PC-3 (cell line): ENCODE measurements at regions not wholly inside any gene's neighbourhood (a gene's known extent, or its start where the extent isn't known, plus 50 kb on each side); places are given as distances from the start of the nearest gene placed in this dataset.

Source experiments
- CTCF ChIP-seq: fragments of 300-600 bp; sonication (generic); conservative IDR thresholded peaks from 2 replicates; pipeline ENCODE4 v1.5.1; 2017; ENCODE audit warnings: antibody characterized with exemption, low read depth, mild to moderate bottlenecking, low read length
- EZH2 ChIP-seq: fragments of 300-600 bp; sonication (generic); IDR thresholded peaks from one replicate; pipeline ENCODE4 v1.6.1; 2017; ENCODE audit warnings: antibody characterized with exemption, mild to moderate bottlenecking, low read length; ENCODE audit not compliant: unreplicated experiment
- EZH2phosphoT487 ChIP-seq: fragments of 300-600 bp; sonication (generic); IDR thresholded peaks from 2 replicates; pipeline ENCODE4 v1.6.1; 2018; ENCODE audit warnings: mild to moderate bottlenecking, antibody characterized with exemption, low read length, borderline replicate concordance

GRCh38 chr5:163024936-163025335 lies 412.5 kb upstream of the CCNG1 start:
- TF ChIP-seq CTCF (no peak), EZH2 (no peak), EZH2phosphoT487 (no peak)
